NCI-H2081 (cell line): ENCODE measurements at regions not wholly inside any gene's neighbourhood (a gene's known extent, or its start where the extent isn't known, plus 50 kb on each side); places are given as distances from the start of the nearest gene placed in this dataset.
"Not testable (repeated sequence)": the region's sequence is repeated elsewhere in the genome, so short reads cannot be mapped to it uniquely, and the experiment has no call there.

ENCODE experiments used
- DNase-seq, 2 experiments: peaks; one replicate each; lab custom pipeline; 2025; lab: John Stamatoyannopoulos, UW

DNA sequence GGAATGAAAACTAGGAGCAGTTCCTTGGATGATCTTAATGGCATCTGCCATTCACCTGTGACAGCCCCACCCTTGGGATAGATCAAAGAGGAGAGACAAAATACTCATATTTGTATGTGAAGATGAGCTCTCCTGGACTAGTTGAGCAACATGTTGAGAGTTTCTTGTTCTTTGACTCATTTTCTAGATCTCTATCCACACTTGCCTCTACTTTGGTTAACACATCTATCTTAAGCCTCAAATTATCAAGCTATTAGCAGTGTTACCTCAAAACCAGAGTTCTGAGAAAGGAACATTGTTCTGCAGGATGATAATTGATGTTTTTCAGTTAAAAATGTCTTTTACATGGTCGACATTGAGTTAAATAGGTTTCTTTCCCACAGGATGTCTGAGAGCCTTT is 94.2 kb upstream of the TEX13D start:
- DNase-seq = no peak

DNA sequence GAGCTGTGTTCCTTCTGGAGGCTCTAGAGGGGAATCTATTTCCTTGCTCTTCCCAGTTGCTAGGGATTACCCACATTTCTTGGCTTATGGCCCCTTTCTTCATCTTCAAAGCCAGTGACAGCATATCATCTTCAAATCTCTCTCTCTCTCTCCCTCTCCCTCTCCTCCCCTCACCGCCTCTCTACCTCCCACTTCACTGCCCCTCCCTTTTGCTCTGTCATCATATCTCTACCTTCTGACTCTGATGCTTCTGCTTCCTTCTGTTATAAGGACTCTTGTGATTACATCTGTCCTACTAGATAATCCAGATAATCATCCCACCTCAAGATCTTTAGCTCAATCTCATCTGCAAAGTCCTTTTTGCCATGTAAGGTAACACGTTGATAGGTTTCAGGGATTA is 93.1 kb upstream of the TEX13D start:
- DNase-seq = no peak

- no peak for DNase-seq
These were observed 92.5 kb upstream of the TEX13D start for GRCh38 chrX:124239911-124240310.

DNA sequence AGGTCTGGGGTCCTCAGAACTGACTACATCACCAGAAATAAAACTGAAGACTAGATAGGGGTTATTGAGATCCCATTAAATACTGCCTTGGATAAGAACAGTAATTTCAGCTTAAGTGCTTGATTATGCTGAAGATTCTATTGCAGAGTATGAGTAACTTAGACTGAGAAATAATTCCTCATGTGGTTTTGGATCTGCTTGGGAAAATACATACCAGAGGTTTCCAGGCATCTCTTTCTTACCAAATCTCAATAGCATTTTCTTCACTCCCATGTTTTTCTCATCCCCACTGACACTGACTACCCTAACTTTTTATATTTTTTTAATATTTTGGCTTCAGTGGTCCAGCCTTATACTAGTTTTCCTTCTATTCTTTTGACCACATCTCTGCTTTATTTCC is 92.0 kb upstream of the TEX13D start:
- no peak for DNase-seq

DNA sequence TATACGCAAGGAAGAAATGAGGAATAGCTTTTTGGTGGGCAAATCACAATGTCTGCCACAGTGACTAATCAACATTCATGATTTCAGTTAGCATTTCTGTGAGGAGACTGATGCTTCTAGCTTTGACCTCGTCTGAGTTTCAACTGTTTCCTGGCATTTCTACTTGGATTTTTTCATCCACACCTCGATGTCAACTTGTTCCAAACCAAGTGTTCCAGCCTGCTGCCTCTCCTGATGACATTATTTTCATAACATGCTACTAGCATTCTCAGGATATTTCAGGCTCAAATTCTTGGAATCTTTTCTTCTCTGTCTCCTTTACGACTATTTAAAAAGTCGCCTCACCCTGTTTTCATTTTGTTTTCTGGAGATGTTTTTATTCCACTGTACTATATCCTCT is 90.3 kb upstream of the TEX13D start:
- DNase-seq = no peak

- no peak for DNase-seq
These were observed 83.1 kb upstream of the TEX13D start for GRCh38 chrX:124249345-124249744.

DNA sequence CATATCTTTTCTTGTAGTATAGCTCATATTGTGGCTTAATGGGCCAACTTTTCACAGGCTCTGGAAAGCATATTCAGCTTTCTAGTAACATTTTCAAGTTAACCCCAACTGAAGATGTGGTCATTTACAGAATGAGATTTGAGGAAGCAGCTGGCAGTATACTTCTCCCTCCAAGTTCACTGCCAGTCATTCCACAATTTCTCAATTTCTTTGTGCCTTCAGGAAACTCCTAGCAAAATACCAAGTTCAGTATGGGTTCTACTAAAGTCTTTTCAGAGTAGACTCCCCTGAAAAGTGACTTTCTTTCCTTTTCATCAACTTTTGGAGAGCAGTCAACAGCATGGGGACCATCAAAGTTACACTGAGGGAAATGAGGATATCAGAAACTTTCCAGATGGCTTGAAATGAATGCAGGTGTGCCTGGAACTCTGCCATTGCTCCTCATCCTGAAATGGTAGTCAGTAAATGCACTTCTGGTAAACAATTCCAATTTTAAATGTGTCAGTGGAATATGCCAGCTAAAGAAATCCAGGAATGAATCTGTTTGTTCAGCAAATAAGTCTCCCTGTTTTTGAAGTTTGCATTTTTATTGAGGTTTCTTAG is 81.5 kb upstream of the TEX13D start:
- DNase-seq = no peak

DNA sequence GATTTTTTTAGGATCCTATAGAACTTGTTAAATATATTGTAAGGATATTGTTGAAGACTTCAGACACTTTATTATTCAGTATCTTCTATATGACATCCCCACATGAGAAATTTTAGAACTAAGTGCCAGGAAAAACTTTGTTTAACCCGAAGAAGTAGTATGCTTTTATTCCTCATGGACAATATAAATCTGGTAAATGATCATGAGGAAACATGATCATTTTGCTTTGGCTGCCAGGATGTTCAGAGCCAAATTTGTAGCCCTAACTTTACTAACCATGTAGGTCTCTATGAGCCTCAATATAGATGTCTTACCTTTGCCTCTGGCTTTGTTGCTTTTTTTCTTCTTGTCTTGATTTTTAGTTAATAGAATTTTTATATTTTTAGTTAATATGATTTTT is 77.8 kb upstream of the TEX13D start:
- no peak for DNase-seq

DNA sequence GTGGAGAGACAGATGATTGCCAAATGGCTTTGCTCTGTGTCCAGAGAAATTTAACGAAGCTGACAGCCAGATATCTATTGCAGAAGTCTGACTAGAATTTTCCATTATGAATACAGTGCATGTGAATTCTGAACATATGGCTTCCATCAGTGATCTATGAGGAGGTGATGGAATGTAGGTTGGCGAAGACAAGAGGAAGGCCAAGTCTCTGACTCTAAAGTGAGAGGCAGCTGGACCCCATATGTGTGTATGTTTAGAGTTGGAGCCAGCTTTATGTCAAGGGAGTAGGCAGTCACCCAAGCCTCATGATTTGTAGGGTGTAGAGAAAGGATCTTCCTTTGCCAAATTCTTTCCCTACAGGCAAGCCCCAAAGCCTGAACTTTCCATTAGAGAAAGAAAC is 76.2 kb upstream of the TEX13D start:
- no peak for DNase-seq

- DNase-seq = no peak
These were observed 75.7 kb upstream of the TEX13D start for GRCh38 chrX:124256629-124257380.

DNA sequence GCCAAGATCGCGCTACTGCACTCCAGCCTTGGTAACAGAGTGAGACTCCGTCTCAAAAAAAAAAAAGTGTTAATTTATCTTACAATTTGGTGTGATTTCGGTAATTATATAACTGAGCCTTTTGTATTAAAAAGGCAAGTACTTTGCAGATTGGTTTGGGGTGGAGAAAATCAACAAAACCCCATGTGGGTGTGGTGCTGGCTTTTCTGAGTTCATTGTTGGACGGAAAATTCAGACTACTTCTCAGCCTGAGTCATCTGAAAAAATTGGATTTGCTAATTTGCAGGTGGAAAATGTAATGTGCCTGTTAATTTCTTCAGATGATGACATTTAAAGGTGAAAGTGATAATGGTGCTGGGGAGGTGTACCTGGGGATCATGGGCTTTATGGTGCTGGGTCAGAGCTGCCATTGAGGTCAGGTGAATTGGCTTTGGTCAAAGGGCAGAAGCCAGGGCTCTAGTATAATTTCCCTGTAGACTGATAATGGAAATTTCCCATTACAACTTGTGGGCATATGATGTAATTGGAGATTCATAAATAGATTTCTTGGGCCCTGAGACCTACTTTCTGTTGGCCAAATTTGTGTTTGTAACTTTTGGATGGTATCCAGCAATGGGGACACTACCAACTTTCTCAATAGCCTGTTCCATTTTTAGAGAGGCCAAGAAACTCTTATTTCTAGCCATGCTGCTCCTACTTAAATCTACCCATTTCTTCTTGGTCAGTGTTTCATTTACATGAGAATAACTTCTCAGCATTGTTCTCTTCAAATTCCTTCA is 74.3 kb upstream of the TEX13D start:
- DNase-seq = no peak

GRCh38 chrX:124260845-124261244 is 71.6 kb upstream of the TEX13D start:
- no peak for DNase-seq

- DNase-seq = no peak
These were observed 68.7 kb upstream of the TEX13D start for GRCh38 chrX:124263743-124264142.

GRCh38 chrX:124268099-124268498 is 64.4 kb upstream of the TEX13D start:
- DNase-seq = no peak

DNA sequence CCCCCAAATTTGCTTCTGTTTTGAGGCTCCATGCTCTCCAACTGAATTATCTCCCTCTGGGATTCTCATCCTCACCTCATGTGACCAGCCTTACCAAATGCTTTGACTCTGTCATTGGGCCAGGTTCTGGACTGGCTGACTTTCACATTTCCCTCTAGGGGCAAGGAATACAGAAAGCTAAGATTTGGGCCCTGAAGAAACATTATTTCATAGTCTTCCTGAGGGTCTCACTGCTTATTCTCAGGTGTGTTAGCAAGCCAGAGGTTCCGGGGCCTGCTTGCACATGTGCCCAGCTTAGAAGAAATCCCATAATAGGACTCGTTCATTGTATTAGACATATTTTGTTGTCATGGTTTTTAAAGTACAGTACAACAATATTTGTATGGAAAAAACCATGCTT is 62.6 kb upstream of the TEX13D start:
- no peak for DNase-seq

GRCh38 chrX:124271599-124271998 is 60.9 kb upstream of the TEX13D start:
- DNase-seq = not testable (repeated sequence)

GRCh38 chrX:124272370-124272982 is 60.0 kb upstream of the TEX13D start:
- no peak for DNase-seq

- no peak for DNase-seq
These were observed 57.9 kb upstream of the TEX13D start for GRCh38 chrX:124274438-124275181.

- no peak for DNase-seq
These were observed 57.1 kb upstream of the TEX13D start for GRCh38 chrX:124275182-124275894.

DNA sequence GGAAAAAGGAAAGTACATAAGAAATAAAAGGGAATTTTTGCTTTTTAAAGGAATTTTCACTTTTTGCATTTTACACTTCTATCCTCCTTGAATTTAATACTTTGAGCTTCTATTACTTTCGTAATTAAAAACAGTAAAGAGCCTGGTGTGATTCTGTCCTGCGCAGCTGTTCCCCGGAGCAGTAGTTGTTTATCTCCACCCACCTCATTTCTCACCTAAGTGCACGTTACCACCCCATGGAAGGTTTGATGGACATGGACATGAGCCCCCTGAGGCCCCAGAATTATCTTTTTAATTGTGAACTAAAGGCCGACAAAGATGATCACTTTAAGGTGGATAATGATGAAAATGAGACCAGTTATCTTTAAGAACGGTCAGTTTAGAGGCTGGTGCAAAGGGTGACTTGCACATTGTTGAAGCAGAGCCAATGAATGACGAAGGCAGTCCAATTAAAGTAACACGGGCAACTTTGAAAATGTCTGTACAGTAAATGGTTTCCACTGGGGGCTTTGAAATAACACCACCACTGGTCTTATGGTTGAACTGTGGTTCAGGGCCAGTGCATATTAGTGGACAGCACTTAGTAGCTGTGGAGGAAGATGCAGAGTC is 52.1 kb upstream of the TEX13D start:
- DNase-seq = no peak

DNA sequence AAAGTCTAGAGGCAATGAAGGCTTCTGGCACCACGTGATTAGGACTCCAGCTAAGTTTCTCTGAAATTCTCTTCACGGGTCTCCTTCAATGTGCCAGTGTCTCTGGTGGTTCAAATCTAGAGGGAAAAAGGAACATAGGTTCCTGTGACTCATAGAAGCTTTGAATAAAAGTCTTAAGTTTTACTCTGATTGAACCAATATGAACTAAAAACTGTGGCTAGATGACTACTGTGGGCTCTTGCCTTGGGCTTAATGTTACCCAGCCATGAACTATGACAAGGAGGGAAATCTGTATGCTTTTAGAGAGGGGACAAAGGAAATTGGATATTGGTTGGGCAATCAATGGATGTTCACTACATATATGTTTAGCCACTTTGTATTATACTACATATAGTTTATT is 49.9 kb upstream of the TEX13D start:
- no peak for DNase-seq
